Kidney epithelial cell (primary cell): ENCODE measurements at regions not wholly inside any gene's neighbourhood (a gene's known extent, or its start where the extent isn't known, plus 50 kb on each side); places are given as distances from the start of the nearest gene placed in this dataset.

Source experiments
- DNase-seq: peaks from one replicate; pipeline ENCODE4 v3.0.0-alpha.2; 2010; ENCODE audit warnings: low read depth
- H3K27me3 ChIP-seq: 2 replicates; pipeline ENCODE4 v1.6.0; 2011; ENCODE audit warnings: low read length; ENCODE audit not compliant: control insufficient read depth, insufficient read depth
- H3K36me3 ChIP-seq: 2 replicates; pipeline ENCODE4 v1.5.1; 2011; ENCODE audit warnings: low read length; ENCODE audit not compliant: control insufficient read depth, insufficient read depth
- H3K4me3 ChIP-seq: 2 replicates; pipeline ENCODE4 v1.5.1; 2011; ENCODE audit warnings: low read depth, mild to moderate bottlenecking, control low read depth, low read length
- CTCF ChIP-seq: IDR thresholded peaks from 2 replicates; pipeline ENCODE4 v1.5.1; 2011; ENCODE audit warnings: mild to moderate bottlenecking, moderate library complexity, low read length, control low read depth, inconsistent platforms; ENCODE audit not compliant: insufficient read depth, poor library complexity, severe bottlenecking

GRCh38 chr2:78910376-78910775, 115.1 kb upstream of the REG3G start:
- H3K27me3 ChIP-seq = no peaks in the 10 kb centered on the region
- no peak overlapping the region for H3K4me3 ChIP-seq
- no peak for TF ChIP-seq CTCF
- DNase-seq = no peak
- H3K36me3 ChIP-seq = no peaks in the 10 kb centered on the region

GRCh38 chr2:78913257-78913656, 112.2 kb upstream of the REG3G start:
- Histone ChIP-seq H3K4me3 (no peak overlapping the region), H3K27me3 (no peaks in the 10 kb centered on the region)
- no peak for TF ChIP-seq CTCF

GRCh38 chr2:78925258-78925657, 100.2 kb upstream of the REG3G start:
- no peaks in the 10 kb centered on the region for H3K27me3 ChIP-seq
- DNase-seq = no peak
- H3K36me3 ChIP-seq = no peaks in the 10 kb centered on the region
- TF ChIP-seq CTCF = no peak
- H3K4me3 ChIP-seq = no peak overlapping the region

More at GRCh38 chr2:78913257-78913656, 112.2 kb upstream of the REG3G start:
- H3K36me3 ChIP-seq = no peaks in the 10 kb centered on the region
- DNase-seq = no peak

GRCh38 chr2:78928502-78928901, 97.0 kb upstream of the REG3G start:
- Histone ChIP-seq H3K36me3 (no peaks in the 10 kb centered on the region), H3K27me3 (no peaks in the 10 kb centered on the region), H3K4me3 (no peak overlapping the region)
- no peak for DNase-seq
- TF ChIP-seq CTCF = no peak

- TF ChIP-seq CTCF = no peak
- H3K27me3 ChIP-seq = no peaks in the 10 kb centered on the region
- DNase-seq = no peak
- H3K4me3 ChIP-seq = no peak overlapping the region
- H3K36me3 ChIP-seq = no peaks in the 10 kb centered on the region
Observed at GRCh38 chr2:78940998-78941397, 84.5 kb upstream of the REG3G start.

- Histone ChIP-seq H3K27me3 (no peaks in the 10 kb centered on the region), H3K36me3 (no peaks in the 10 kb centered on the region), H3K4me3 (no peak overlapping the region)
- TF ChIP-seq CTCF = no peak
- DNase-seq = no peak
Observed at GRCh38 chr2:78941751-78942150, 83.8 kb upstream of the REG3G start.
